Superior temporal gyrus (tissue), 1 donor: ENCODE measurements at regions not wholly inside any gene's neighbourhood (a gene's known extent, or its start where the extent isn't known, plus 50 kb on each side); places are given as distances from the start of the nearest gene placed in this dataset.
"Not testable (repeated sequence)": the region's sequence is repeated elsewhere in the genome, so short reads cannot be mapped to it uniquely, and the experiment has no call there.

Experiments
- DNase-seq: peaks from one replicate; pipeline ENCODE4 v3.0.0-alpha.2; 2016; ENCODE audit errors: extremely low spot score

- DNase-seq: no peak
These were observed 1287.0 kb upstream of the GJE1 start for GRCh38 chr6:140845701-140846100.

GRCh38 chr6:140844167-140844566, 1288.6 kb upstream of the GJE1 start:
- DNase-seq: no peak

GRCh38 chr6:140833408-140833807, 1299.3 kb upstream of the GJE1 start:
- DNase-seq: no peak

- no peak for DNase-seq
These were observed 1302.1 kb upstream of the GJE1 start for GRCh38 chr6:140830666-140831065.

- peak; percentile 42 for DNase-seq
These were observed 1303.9 kb upstream of the GJE1 start for GRCh38 chr6:140828856-140829255.

- no peak for DNase-seq
These were observed 1305.1 kb upstream of the GJE1 start for GRCh38 chr6:140827593-140827992.

- no peak for DNase-seq
These were observed 1307.0 kb upstream of the GJE1 start for GRCh38 chr6:140825731-140826130.

- no peak for DNase-seq
These were observed 1308.1 kb upstream of the GJE1 start for GRCh38 chr6:140824595-140824994.

GRCh38 chr6:140821196-140821595, 1311.5 kb upstream of the GJE1 start:
- DNase-seq: no peak

- no peak for DNase-seq
These were observed 1315.5 kb upstream of the GJE1 start for GRCh38 chr6:140817176-140817575.

GRCh38 chr6:140816681-140817080, 1316.0 kb upstream of the GJE1 start:
- DNase-seq: no peak

GRCh38 chr6:140812636-140813035, 1320.1 kb upstream of the GJE1 start:
- no peak for DNase-seq

- DNase-seq: no peak
These were observed 1321.1 kb upstream of the GJE1 start for GRCh38 chr6:140811642-140812041.

GRCh38 chr6:140809694-140810101, 1323.0 kb upstream of the GJE1 start:
- no peak for DNase-seq

- no peak for DNase-seq
These were observed 1326.3 kb upstream of the GJE1 start for GRCh38 chr6:140806431-140806830.

GRCh38 chr6:140794544-140794943, 1338.2 kb upstream of the GJE1 start:
- no peak for DNase-seq

GRCh38 chr6:140790109-140790508, 1342.6 kb upstream of the GJE1 start:
- no peak for DNase-seq

GRCh38 chr6:140789466-140789865, 1343.3 kb upstream of the GJE1 start:
- no peak for DNase-seq

GRCh38 chr6:140785926-140786325, 1346.8 kb upstream of the GJE1 start:
- no peak for DNase-seq

GRCh38 chr6:140784573-140784972, 1348.2 kb upstream of the GJE1 start:
- DNase-seq: no peak

- not testable (repeated sequence) for DNase-seq
These were observed 1349.2 kb upstream of the GJE1 start for GRCh38 chr6:140783504-140783903.

GRCh38 chr6:140782941-140783340, 1349.8 kb upstream of the GJE1 start:
- DNase-seq: no peak

- no peak for DNase-seq
These were observed 1352.6 kb upstream of the GJE1 start for GRCh38 chr6:140779991-140780596.

GRCh38 chr6:140779341-140779740, 1353.4 kb upstream of the GJE1 start:
- DNase-seq: no peak
